IMR-90 (cell line): ENCODE measurements at regions not wholly inside any gene's neighbourhood (a gene's known extent, or its start where the extent isn't known, plus 50 kb on each side); places are given as distances from the start of the nearest gene placed in this dataset.

Experiments
- CTCF ChIP-seq: conservative IDR thresholded peaks from 2 replicates; pipeline ENCODE4 v1.5.1; 2012; ENCODE audit warnings: mild to moderate bottlenecking, low read depth, low read length, improper control_type of control experiment
- ELK1 ChIP-seq: fragments of 150-350 bp; IDR thresholded peaks from 2 replicates; pipeline ENCODE4 v1.6.1; 2016; ENCODE audit warnings: low read depth, mild to moderate bottlenecking, low read length, moderate library complexity, borderline replicate concordance
- MAZ ChIP-seq: IDR thresholded peaks from 2 replicates; pipeline ENCODE4 v1.6.1; 2012; ENCODE audit warnings: low read depth, mild to moderate bottlenecking, low read length, improper control_type of control experiment, moderate library complexity, borderline replicate concordance
- NFE2L2 ChIP-seq: fragments of 150-350 bp; IDR thresholded peaks from 2 replicates; pipeline ENCODE4 v1.6.1; 2016; ENCODE audit warnings: low read depth, mild to moderate bottlenecking, low read length
- POLR2A ChIP-seq: IDR thresholded peaks from 2 replicates; pipeline ENCODE4 v1.6.1; 2012; ENCODE audit warnings: mild to moderate bottlenecking, low read depth, low read length
- RAD21 ChIP-seq: IDR thresholded peaks from 2 replicates; pipeline ENCODE4 v1.6.1; 2012; ENCODE audit warnings: low read length, improper control_type of control experiment
- RCOR1 ChIP-seq: IDR thresholded peaks from 2 replicates; pipeline ENCODE4 v1.6.1; 2012; ENCODE audit warnings: mild to moderate bottlenecking, low read length, improper control_type of control experiment; ENCODE audit not compliant: insufficient replicate concordance
- RFX5 ChIP-seq: IDR thresholded peaks from 2 replicates; pipeline ENCODE4 v1.8.0; 2012; ENCODE audit warnings: low read depth, mild to moderate bottlenecking, low read length, moderate library complexity
- USF2 ChIP-seq: fragments of 150-350 bp; IDR thresholded peaks from 2 replicates; pipeline ENCODE4 v1.6.1; 2017; ENCODE audit warnings: mild to moderate bottlenecking, antibody characterized with exemption, low read length, low read depth

- TF ChIP-seq CTCF: no peak
- TF ChIP-seq POLR2A: no peak
- no peak for TF ChIP-seq ELK1
- TF ChIP-seq RCOR1: no peak
- TF ChIP-seq MAZ: no peak
- TF ChIP-seq USF2: no peak
- TF ChIP-seq NFE2L2: no peak
- no peak for TF ChIP-seq RFX5
- no peak for TF ChIP-seq RAD21
These were observed 255.0 kb downstream of the LIG4 start for GRCh38 chr13:107960301-107960700.
